Astrocyte (in vitro differentiated cells and primary cell): ENCODE measurements at regions not wholly inside any gene's neighbourhood (a gene's known extent, or its start where the extent isn't known, plus 50 kb on each side); places are given as distances from the start of the nearest gene placed in this dataset.

ENCODE experiments used
- CTCF ChIP-seq: IDR thresholded peaks from 2 replicates; pipeline ENCODE4 v1.5.1; 2011; ENCODE audit warnings: low read depth, mild to moderate bottlenecking, inconsistent platforms, low read length, moderate library complexity; ENCODE audit not compliant: insufficient read depth
- EZH2 ChIP-seq: IDR thresholded peaks from 2 replicates; pipeline ENCODE4 v1.6.1; 2012; ENCODE audit warnings: mild to moderate bottlenecking, low read length, inconsistent platforms; ENCODE audit not compliant: insufficient read depth

- TF ChIP-seq CTCF = no peak
- TF ChIP-seq EZH2 = no peak
These were observed 86.4 kb downstream of the EDN3 start for GRCh38 chr20:59386809-59387208.
